PC-9 (cell line): ENCODE measurements at regions not wholly inside any gene's neighbourhood (a gene's known extent, or its start where the extent isn't known, plus 50 kb on each side); places are given as distances from the start of the nearest gene placed in this dataset.
A peak's percentile ranks its signal among the peaks of the same experiment; 100 is the strongest.
"Not testable (repeated sequence)": the region's sequence is repeated elsewhere in the genome, so short reads cannot be mapped to it uniquely, and the experiment has no call there.

Experiments used
- BruUV-seq: library from RNA; stranded (reverse); fragments of 400-500 nt; replicated peaks from 2 replicates; lab custom pipeline; 2021; lab: Mats Ljungman, UMichigan
- CTCF ChIA-PET: fragments of 300-600 bp; sonication (Branson Sonifier 250); formaldehyde crosslinking; loops from one replicate; lab custom pipeline; 2022; ENCODE audit warnings: antibody characterized with exemption; lab: Charles Lee
- POLR2A ChIA-PET: fragments of 300-600 bp; sonication (Branson Sonifier 250); formaldehyde crosslinking; loops from one replicate; lab custom pipeline; 2022; ENCODE audit warnings: antibody characterized with exemption; ENCODE audit not compliant: unreplicated experiment; lab: Charles Lee
- DNase-seq, 2 experiments: peaks; one replicate each; pipeline versions ENCODE4 v3.0.0 to v3.0.0-alpha.2; 2015 to 2022; ENCODE audit warnings: mixed read lengths in 1 of 2
- H2AFZ ChIP-seq: fragments of 200-600 bp; sonication (generic); 2 replicates; pipeline ENCODE4 v1.8.1; 2017; ENCODE audit warnings: antibody characterized with exemption
- H3F3A ChIP-seq: fragments of 200-600 bp; sonication (generic); 2 replicates; pipeline ENCODE4 v1.8.1; 2017; ENCODE audit warnings: antibody characterized with exemption, mild to moderate bottlenecking, low read depth; ENCODE audit not compliant: insufficient read depth
- H3K27ac ChIP-seq: fragments of 200-600 bp; sonication (generic); 2 replicates; pipeline ENCODE4 v1.6.1; 2016; ENCODE audit warnings: mixed run types
- H3K27me3 ChIP-seq: fragments of 200-600 bp; sonication (generic); 2 replicates; pipeline ENCODE4 v1.6.1; 2016; ENCODE audit warnings: low read depth, mixed run types; ENCODE audit not compliant: insufficient read depth
- H3K36me3 ChIP-seq: fragments of 200-600 bp; sonication (generic); 2 replicates; pipeline ENCODE4 v1.6.1; 2016; ENCODE audit warnings: low read depth, mixed run types
- H3K4me1 ChIP-seq: fragments of 200-600 bp; sonication (generic); replicated peaks from 2 replicates; pipeline ENCODE4 v1.6.1; 2016; ENCODE audit warnings: mixed run types; ENCODE audit not compliant: insufficient read depth
- H3K4me2 ChIP-seq: fragments of 200-600 bp; sonication (generic); 2 replicates; pipeline ENCODE4 v1.6.1; 2017; ENCODE audit warnings: mixed run types
- H3K4me3 ChIP-seq: fragments of 200-600 bp; sonication (generic); 2 replicates; pipeline ENCODE4 v1.6.1; 2016; ENCODE audit warnings: mixed run types
- H3K79me2 ChIP-seq: fragments of 200-600 bp; sonication (generic); 2 replicates; pipeline ENCODE4 v1.6.1; 2017; ENCODE audit warnings: low read depth, mixed run types
- H3K9me2 ChIP-seq: fragments of 200-600 bp; sonication (generic); 2 replicates; pipeline ENCODE4 v1.8.1; 2017; ENCODE audit warnings: mild to moderate bottlenecking; ENCODE audit not compliant: insufficient read depth
- H3K9me3 ChIP-seq: fragments of 200-600 bp; sonication (generic); 2 replicates; pipeline ENCODE4 v1.8.1; 2016; ENCODE audit warnings: low read depth; ENCODE audit not compliant: insufficient read depth
- H4K20me1 ChIP-seq: fragments of 200-600 bp; sonication (generic); 2 replicates; pipeline ENCODE4 v1.8.1; 2017; ENCODE audit not compliant: insufficient read depth
- CTCF ChIP-seq: fragments of 200-600 bp; sonication (generic); conservative IDR thresholded peaks from 2 replicates; pipeline ENCODE4 v1.6.1; 2017; ENCODE audit warnings: mixed run types, antibody characterized with exemption, mild to moderate bottlenecking, moderate library complexity
- EZH2 ChIP-seq: fragments of 200-600 bp; sonication (generic); IDR thresholded peaks from 2 replicates; pipeline ENCODE4 v1.8.0; 2017; ENCODE audit warnings: antibody characterized with exemption, low read depth
- intact Hi-C: fragments of 100-400 bp; cut with micrococcal nuclease; formaldehyde crosslinking; loops from one replicate; pipeline ENCODE4 v1.10.0; 2022; ENCODE audit not compliant: unreplicated experiment

DNA sequence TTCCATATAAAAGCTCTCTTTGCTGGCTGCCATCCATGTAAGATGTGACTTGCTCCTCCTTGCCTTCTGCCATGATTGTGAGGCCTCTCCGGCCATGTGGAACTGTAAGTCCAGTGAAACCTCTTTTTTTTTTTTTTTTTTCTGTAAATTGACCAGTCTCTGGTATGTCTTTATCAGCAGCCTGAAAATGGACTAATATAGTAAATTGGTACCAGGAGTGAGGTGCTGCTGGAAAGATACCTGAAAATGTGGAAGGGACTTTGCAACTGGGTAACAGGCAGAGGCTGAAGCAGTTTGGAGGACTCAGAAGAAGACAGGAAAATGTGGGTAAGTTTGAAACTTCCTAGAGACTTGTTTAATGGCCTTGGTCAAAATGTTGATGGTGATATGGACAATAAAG is 124.3 kb upstream of the AADAT start:
- H3K36me3 ChIP-seq, result no peaks in the 10 kb centered on the region
- no peak overlapping the region for H3K27ac ChIP-seq
- DNase-seq, result no peak
- H3K9me3 ChIP-seq, result no peaks in the 10 kb centered on the region
- H4K20me1 ChIP-seq, result no peaks in the 10 kb centered on the region
- H3K9me2 ChIP-seq, result no peaks in the 10 kb centered on the region
- no TSS peak for BruUV-seq
- no peaks in the 10 kb centered on the region for H3F3A ChIP-seq
- intact Hi-C loops, result no loop called here
- no peaks in the 10 kb centered on the region for H3K27me3 ChIP-seq
- no peak overlapping the region for H2AFZ ChIP-seq
- POLR2A ChIA-PET, result no interaction called here
- H3K4me2 ChIP-seq, result no peak overlapping the region
- CTCF ChIA-PET, result no interaction called here
- TF ChIP-seq CTCF, result no peak
- no peak for TF ChIP-seq EZH2
- H3K79me2 ChIP-seq, result no peaks in the 10 kb centered on the region
- no peak overlapping the region for H3K4me3 ChIP-seq
- no peaks in the 10 kb centered on the region for H3K4me1 ChIP-seq

DNA sequence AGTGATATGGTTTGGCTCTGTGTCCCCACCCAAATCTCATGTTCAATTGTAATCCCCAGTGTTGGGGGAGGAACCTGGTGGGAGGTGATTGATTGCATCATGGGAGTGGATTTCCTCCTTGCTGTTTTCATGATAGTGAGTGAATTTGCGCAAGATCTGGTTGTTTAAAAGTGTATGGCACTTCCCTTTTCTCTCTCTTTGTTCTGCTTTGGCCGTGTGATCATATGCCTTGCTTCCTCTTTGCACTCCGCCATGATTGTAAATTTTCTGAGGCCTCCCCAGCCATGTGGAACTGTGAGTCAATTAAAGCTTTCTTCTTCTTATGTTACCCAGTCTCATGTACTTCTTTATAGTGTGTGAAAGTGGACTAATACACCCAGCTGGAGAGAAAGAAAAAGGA is 113.0 kb upstream of the AADAT start:
- H3F3A ChIP-seq, result no peaks in the 10 kb centered on the region
- H3K79me2 ChIP-seq, result no peaks in the 10 kb centered on the region
- H3K36me3 ChIP-seq, result no peaks in the 10 kb centered on the region
- H3K27ac ChIP-seq, result no peak overlapping the region
- ChIA-PET CTCF (no interaction called here), POLR2A (no interaction called here)
- H2AFZ ChIP-seq, result no peak overlapping the region
- no peaks in the 10 kb centered on the region for H4K20me1 ChIP-seq
- DNase-seq, result no peak
- no peaks in the 10 kb centered on the region for H3K9me2 ChIP-seq
- no peaks in the 10 kb centered on the region for H3K9me3 ChIP-seq
- no peaks in the 10 kb centered on the region for H3K27me3 ChIP-seq
- no peaks in the 10 kb centered on the region for H3K4me1 ChIP-seq
- H3K4me3 ChIP-seq, result no peak overlapping the region
- TF ChIP-seq EZH2 (no peak), CTCF (no peak)
- intact Hi-C loops, result no loop called here
- no peak overlapping the region for H3K4me2 ChIP-seq
- no TSS peak for BruUV-seq

GRCh38 chr4:170198747-170199146 is 109.0 kb upstream of the AADAT start:
- Histone ChIP-seq H4K20me1 (no peaks in the 10 kb centered on the region), H3K4me3 (no peak overlapping the region), H3F3A (no peaks in the 10 kb centered on the region), H3K27me3 (no peaks in the 10 kb centered on the region), H3K9me3 (no peaks in the 10 kb centered on the region), H3K27ac (no peak overlapping the region), H3K9me2 (no peaks in the 10 kb centered on the region), H3K4me1 (no peaks in the 10 kb centered on the region), H3K4me2 (no peak overlapping the region), H3K36me3 (no peaks in the 10 kb centered on the region), H2AFZ (no peak overlapping the region), H3K79me2 (no peaks in the 10 kb centered on the region)
- no peak for DNase-seq
- no TSS peak for BruUV-seq
- intact Hi-C loops, result no loop called here
- ChIA-PET CTCF (interaction anchor here (0.7 to 0.9 kb wide), 2 partner anchors 61 to 655 kb away, joined by 6 to 8 read pairs; no protein-coding TSS in a partner anchor), POLR2A (no interaction called here)
- no peak for TF ChIP-seq EZH2
- peak; percentile 35; the same call in 1 of the 2 replicates for TF ChIP-seq CTCF

DNA sequence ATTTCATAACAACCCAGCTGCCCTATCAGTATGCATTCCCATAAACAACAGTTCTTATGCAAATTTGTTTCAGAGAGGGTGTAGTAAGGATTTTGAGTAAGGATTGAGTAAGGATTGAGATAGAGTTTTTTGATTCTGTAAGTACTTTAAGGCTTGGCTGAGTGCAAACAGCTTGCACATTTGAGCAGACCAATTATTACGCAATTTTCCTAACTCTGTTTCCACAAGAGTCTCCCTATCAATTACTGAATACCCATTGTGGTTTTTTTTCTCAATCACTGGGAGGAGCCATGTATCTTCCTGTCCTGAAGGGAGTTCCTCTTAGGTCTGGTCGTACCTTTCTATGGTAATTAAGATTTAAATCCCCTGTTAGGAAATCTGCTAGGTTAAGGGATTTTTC is 105.0 kb upstream of the AADAT start:
- POLR2A ChIA-PET, H3K4me3 ChIP-seq, H3K4me1 ChIP-seq, H3K9me2 ChIP-seq, H2AFZ ChIP-seq, DNase-seq, H3K36me3 ChIP-seq, BruUV-seq, CTCF ChIA-PET, H3K79me2 ChIP-seq, intact Hi-C loops, H3K9me3 ChIP-seq, H3K4me2 ChIP-seq, H3K27me3 ChIP-seq, H3K27ac ChIP-seq, H3F3A ChIP-seq, H4K20me1 ChIP-seq: not testable (repeated sequence)
